ENCODE measurements at regions not wholly inside any gene's neighbourhood (a gene's known extent, or its start where the extent isn't known, plus 50 kb on each side); places are given as distances from the start of the nearest gene placed in this dataset.

GRCh38 chr14:43168371-43168925 is 1338.6 kb downstream of the FSCB start:
- Histone ChIP-seq H3K79me2 (ENCODE audit: insufficient read depth, low read length) (no peaks in the 10 kb centered on the region), H3K4me1 (ENCODE audit: insufficient read depth, low read length) (no peaks in the 10 kb centered on the region), H3K36me3 (replicated peaks in 1 of 2; ENCODE audit: control insufficient read depth in 1 of 2, insufficient read depth in 2 of 2, low read length in 2 of 2) (no peaks in the 10 kb centered on the region), H3K9me3 (ENCODE audit: low read length) (peaks cover 97% of the 10 kb centered on the region), H3K9ac (ENCODE audit: insufficient read depth, low read depth, low read length) (no peak overlapping the region), H3K27ac (ENCODE audit: extremely low read length, insufficient read depth, low read length) (no peak overlapping the region), H3K27me3 (ENCODE audit: control insufficient read depth in 1 of 2, insufficient read depth in 2 of 2, low read length in 2 of 2) (no peaks in the 10 kb centered on the region), H2AFZ (ENCODE audit: low read length) (no peak overlapping the region), H4K20me1 (ENCODE audit: insufficient read depth, low read length) (no peaks in the 10 kb centered on the region), H3K4me3 (replicated peaks in 1 of 3; ENCODE audit: insufficient read depth in 1 of 3, low read depth in 2 of 3, low read length in 3 of 3) (no peak overlapping the region), H3K4me2 (ENCODE audit: low read depth, low read length) (no peak overlapping the region)
- 3% methylated on average over 1 of the region's 1 CpG for WGBS (ENCODE audit: low lambda C conversion rate)
- intact Hi-C loops (cut with micrococcal nuclease; ENCODE audit: unreplicated experiment), result no loop called here
- ChIA-PET CTCF (ENCODE audit: low intra/inter-chr PET ratio, low total read pairs) (no interaction called here), POLR2A (no interaction called here)
- ATAC-seq (no peak), DNase-seq (ENCODE audit: low spot score) (no peak), FAIRE-seq (no peak)
- in situ Hi-C loops (cut with HindIII; ENCODE audit: extremely low pct_ligation_motif_present, low pct_unique_long_range_greater_than_20kb), result no loop called here
- no TSS peak for BruUV-seq (replicated peaks)
- TF ChIP-seq CHCHD3 (CRISPR knock-in tag; IDR thresholded peaks at IDR 0.05), result no peak
- TF ChIP-seq ZFP82 (CRISPR knock-in tag; IDR thresholded peaks at IDR 0.05; ENCODE audit: borderline replicate concordance), result no peak
- 0 out of 4 replicates have a peak, but pooled peaks of 1 of the 2 experiments have one; percentile 0 for TF ChIP-seq MAFK (conservative IDR thresholded peaks at IDR 0.05 in 1 of 2, IDR thresholded peaks at IDR 0.05 in 1 of 2; ENCODE audit: low read length in 2 of 2)

- no peaks in the 10 kb centered on the region for H4K20me1 ChIP-seq (ENCODE audit: insufficient read depth, low read length)
- H3K4me3 ChIP-seq (replicated peaks in 1 of 3; ENCODE audit: insufficient read depth in 1 of 3, low read depth in 2 of 3, low read length in 3 of 3), result no peak overlapping the region
- BruUV-seq (replicated peaks), result no TSS peak
- peaks cover 98% of the 10 kb centered on the region for H3K9me3 ChIP-seq (ENCODE audit: low read length)
- no peak overlapping the region for H2AFZ ChIP-seq (ENCODE audit: low read length)
- WGBS (ENCODE audit: low lambda C conversion rate), result 7% methylated on average over 2 of the region's 2 CpGs
- H3K27ac ChIP-seq (ENCODE audit: extremely low read length, insufficient read depth, low read length), result no peak overlapping the region
- H3K4me1 ChIP-seq (ENCODE audit: insufficient read depth, low read length), result no peaks in the 10 kb centered on the region
- H3K9ac ChIP-seq (ENCODE audit: insufficient read depth, low read depth, low read length), result no peak overlapping the region
- H3K79me2 ChIP-seq (ENCODE audit: insufficient read depth, low read length), result no peaks in the 10 kb centered on the region
- no peaks in the 10 kb centered on the region for H3K36me3 ChIP-seq (replicated peaks in 1 of 2; ENCODE audit: control insufficient read depth in 1 of 2, insufficient read depth in 2 of 2, low read length in 2 of 2)
- FAIRE-seq (no peak), DNase-seq (ENCODE audit: low spot score) (no peak), ATAC-seq (no peak)
- no peaks in the 10 kb centered on the region for H3K27me3 ChIP-seq (ENCODE audit: control insufficient read depth in 1 of 2, insufficient read depth in 2 of 2, low read length in 2 of 2)
- intact Hi-C loops (cut with micrococcal nuclease; ENCODE audit: unreplicated experiment), result no loop called here
- no peak overlapping the region for H3K4me2 ChIP-seq (ENCODE audit: low read depth, low read length)
- POLR2A ChIA-PET, result no interaction called here
- in situ Hi-C loops (cut with HindIII; ENCODE audit: extremely low pct_ligation_motif_present, low pct_unique_long_range_greater_than_20kb), result no loop called here
- CTCF ChIA-PET (ENCODE audit: low intra/inter-chr PET ratio, low total read pairs), result no interaction called here
- TF ChIP-seq RBAK (CRISPR knock-in tag; IDR thresholded peaks at IDR 0.05), result no peak
- TF ChIP-seq PHB2 (IDR thresholded peaks at IDR 0.05; ENCODE audit: partially characterized antibody), result no peak
- TF ChIP-seq NKX3-1 (CRISPR knock-in tag; IDR thresholded peaks at IDR 0.05), result no peak
- TF ChIP-seq ZNF256 (CRISPR knock-in tag; conservative IDR thresholded peaks at IDR 0.05), result no peak
- no peak for TF ChIP-seq ZNF333 (CRISPR knock-in tag; IDR thresholded peaks at IDR 0.05; ENCODE audit: borderline replicate concordance)
- no peak for TF ChIP-seq ARNTL (CRISPR knock-in tag; IDR thresholded peaks at IDR 0.05)
- TF ChIP-seq ZNF20 (CRISPR knock-in tag; IDR thresholded peaks at IDR 0.05), result no peak
- no peak for TF ChIP-seq ZBTB38 (CRISPR knock-in tag; IDR thresholded peaks at IDR 0.05)
- no peak for TF ChIP-seq CHD2 (IDR thresholded peaks at IDR 0.05; ENCODE audit: low read depth, low read length)
- no peak for TF ChIP-seq DPF2 (CRISPR knock-in tag; IDR thresholded peaks at IDR 0.05; ENCODE audit: borderline replicate concordance, low read depth)
- TF ChIP-seq SATB2 (CRISPR knock-in tag; IDR thresholded peaks at IDR 0.05), result no peak
- TF ChIP-seq ZNF138 (CRISPR knock-in tag; IDR thresholded peaks at IDR 0.05; ENCODE audit: low read depth), result no peak
- TF ChIP-seq SCMH1 (CRISPR knock-in tag; IDR thresholded peaks at IDR 0.05; ENCODE audit: borderline replicate concordance), result no peak
- TF ChIP-seq, protein P1, sequence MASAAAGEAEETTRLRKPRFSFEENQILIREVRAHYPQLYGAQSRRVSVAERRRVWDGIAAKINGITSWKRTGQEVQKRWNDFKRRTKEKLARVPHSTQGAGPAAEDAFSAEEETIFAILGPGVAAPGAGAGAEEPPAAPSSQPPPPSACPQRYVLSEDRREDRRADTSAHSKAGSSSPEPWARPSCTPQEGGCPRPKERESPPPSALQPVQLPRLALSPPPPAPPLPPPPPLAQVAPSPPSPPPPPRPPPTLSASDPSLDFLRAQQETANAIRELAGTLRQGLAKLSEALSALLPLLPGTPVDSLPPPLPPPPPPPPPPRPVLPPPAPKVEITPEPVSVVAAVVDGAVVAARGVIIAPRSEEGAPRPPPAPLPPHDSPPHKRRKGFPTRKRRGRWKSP (CRISPR knock-in tag; IDR thresholded peaks at IDR 0.05), result no peak
- no peak for TF ChIP-seq MAFK (conservative IDR thresholded peaks at IDR 0.05 in 1 of 2, IDR thresholded peaks at IDR 0.05 in 1 of 2; ENCODE audit: low read length in 2 of 2)
- no peak for TF ChIP-seq ARNT (IDR thresholded peaks at IDR 0.05)
Measured at GRCh38 chr14:43166163-43166562, 1340.9 kb downstream of the FSCB start.
